RWPE2 (cell line): ENCODE measurements at regions not wholly inside any gene's neighbourhood (a gene's known extent, or its start where the extent isn't known, plus 50 kb on each side); places are given as distances from the start of the nearest gene placed in this dataset.

Experiments
- ATAC-seq: fragments of 200-7000 bp; cut with Tn5 transposase; 3 replicates; pipeline ENCODE4 v1.9.1; 2021; ENCODE audit warnings: low read depth
- DNase-seq: peaks from one replicate; pipeline ENCODE4 v3.0.0-alpha.2; 2020; ENCODE audit warnings: low spot score
- H3K27ac ChIP-seq: fragments of 450-650 bp; 2 replicates; pipeline ENCODE4 v1.5.1; 2017; ENCODE audit warnings: mild to moderate bottlenecking; ENCODE audit not compliant: poor library complexity, severe bottlenecking
- H3K27me3 ChIP-seq: fragments of 250-450 bp; sonication (Bioruptor Pico); 2 replicates; pipeline ENCODE4 v1.5.1; 2021; ENCODE audit warnings: mild to moderate bottlenecking, moderate library complexity; ENCODE audit not compliant: insufficient read depth, poor library complexity, severe bottlenecking
- H3K36me3 ChIP-seq: fragments of 250-450 bp; sonication (Bioruptor Pico); 2 replicates; pipeline ENCODE4 v1.5.1; 2020; ENCODE audit warnings: low read depth, mild to moderate bottlenecking, moderate library complexity
- H3K4me1 ChIP-seq: fragments of 250-450 bp; sonication (Bioruptor Pico); 2 replicates; pipeline ENCODE4 v1.5.1; 2021; ENCODE audit warnings: mild to moderate bottlenecking, moderate library complexity; ENCODE audit not compliant: insufficient read depth, poor library complexity, severe bottlenecking
- H3K4me3 ChIP-seq: fragments of 250-450 bp; sonication (Bioruptor Pico); 2 replicates; pipeline ENCODE4 v1.5.1; 2021; ENCODE audit warnings: mild to moderate bottlenecking, moderate library complexity; ENCODE audit not compliant: severe bottlenecking
- H3K9me3 ChIP-seq: fragments of 250-450 bp; sonication (Bioruptor Pico); 2 replicates; pipeline ENCODE4 v1.5.1; 2021; ENCODE audit warnings: mild to moderate bottlenecking, moderate library complexity; ENCODE audit not compliant: severe bottlenecking
- TF ChIP-seq, protein P1 (sequence below): fragments of 450-650 bp; IDR thresholded peaks from one replicate; pipeline ENCODE4 v1.5.1; 2017; ENCODE audit warnings: mild to moderate bottlenecking, moderate library complexity; ENCODE audit not compliant: poor library complexity, severe bottlenecking

DNA sequence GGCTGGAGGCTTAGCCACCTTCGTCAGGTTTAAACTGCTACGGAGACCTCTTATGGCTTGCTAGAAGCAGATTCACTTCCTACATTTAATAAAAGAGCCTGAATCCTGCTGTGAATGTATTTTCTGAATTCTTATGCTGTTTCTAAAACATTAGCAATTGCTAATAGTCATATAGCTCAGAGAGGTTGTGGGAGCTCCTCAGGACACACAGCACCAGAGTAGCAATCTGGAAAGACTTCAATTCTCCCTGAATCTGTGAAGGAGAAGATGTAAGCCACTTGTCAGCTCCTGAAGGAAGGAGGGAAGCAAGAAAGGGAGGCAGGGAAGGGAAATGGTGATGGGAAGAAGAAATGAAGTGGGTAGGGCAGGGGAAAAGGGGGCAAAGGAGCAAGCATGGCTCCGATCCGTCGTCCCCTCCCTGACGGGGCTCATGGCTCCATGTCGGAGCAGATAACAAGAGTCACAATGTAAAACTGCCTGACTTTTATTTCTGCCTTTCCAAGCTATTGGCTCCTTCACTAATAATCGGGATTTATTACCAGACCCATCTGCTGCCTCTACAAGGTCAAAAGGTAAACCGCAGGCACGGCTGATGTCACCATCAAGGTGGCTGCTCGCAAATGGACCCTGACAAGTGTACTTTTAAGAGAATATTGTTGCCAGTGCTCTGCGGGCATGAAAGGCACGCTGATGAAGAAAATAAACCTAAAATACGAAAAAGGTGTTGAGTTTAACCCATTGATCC is 656.0 kb upstream of the SALL3 start:
- no peaks in the 10 kb centered on the region for H3K9me3 ChIP-seq
- H3K36me3 ChIP-seq = no peaks in the 10 kb centered on the region
- H3K4me1 ChIP-seq = no peaks in the 10 kb centered on the region
- H3K27me3 ChIP-seq = no peaks in the 10 kb centered on the region
- no peak overlapping the region for H3K27ac ChIP-seq
- TF ChIP-seq, protein P1, sequence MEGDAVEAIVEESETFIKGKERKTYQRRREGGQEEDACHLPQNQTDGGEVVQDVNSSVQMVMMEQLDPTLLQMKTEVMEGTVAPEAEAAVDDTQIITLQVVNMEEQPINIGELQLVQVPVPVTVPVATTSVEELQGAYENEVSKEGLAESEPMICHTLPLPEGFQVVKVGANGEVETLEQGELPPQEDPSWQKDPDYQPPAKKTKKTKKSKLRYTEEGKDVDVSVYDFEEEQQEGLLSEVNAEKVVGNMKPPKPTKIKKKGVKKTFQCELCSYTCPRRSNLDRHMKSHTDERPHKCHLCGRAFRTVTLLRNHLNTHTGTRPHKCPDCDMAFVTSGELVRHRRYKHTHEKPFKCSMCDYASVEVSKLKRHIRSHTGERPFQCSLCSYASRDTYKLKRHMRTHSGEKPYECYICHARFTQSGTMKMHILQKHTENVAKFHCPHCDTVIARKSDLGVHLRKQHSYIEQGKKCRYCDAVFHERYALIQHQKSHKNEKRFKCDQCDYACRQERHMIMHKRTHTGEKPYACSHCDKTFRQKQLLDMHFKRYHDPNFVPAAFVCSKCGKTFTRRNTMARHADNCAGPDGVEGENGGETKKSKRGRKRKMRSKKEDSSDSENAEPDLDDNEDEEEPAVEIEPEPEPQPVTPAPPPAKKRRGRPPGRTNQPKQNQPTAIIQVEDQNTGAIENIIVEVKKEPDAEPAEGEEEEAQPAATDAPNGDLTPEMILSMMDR = no peak
- H3K4me3 ChIP-seq = no peak overlapping the region
- DNase-seq (no peak), ATAC-seq (no peak)

DNA sequence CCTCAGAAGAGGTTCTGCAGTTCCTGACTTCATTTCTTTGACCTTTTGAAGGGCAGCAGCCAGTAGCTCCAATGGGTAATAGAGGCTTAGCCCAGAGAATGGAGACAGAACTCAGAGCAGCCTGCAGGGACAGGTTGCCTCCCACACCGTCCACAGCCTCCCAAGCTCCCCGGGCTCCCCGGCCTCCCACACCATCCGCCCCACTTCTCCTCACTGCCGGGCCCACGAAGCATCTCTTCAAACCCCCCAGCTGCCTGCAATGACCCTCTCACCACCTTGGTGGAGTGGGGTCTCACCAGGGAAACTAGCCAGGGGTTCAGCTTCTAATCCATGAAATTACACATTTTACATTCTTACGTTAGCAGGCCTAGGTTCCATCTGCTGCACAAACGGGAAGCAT is 652.0 kb upstream of the SALL3 start:
- H3K4me1 ChIP-seq = no peaks in the 10 kb centered on the region
- H3K27ac ChIP-seq = no peak overlapping the region
- no peaks in the 10 kb centered on the region for H3K27me3 ChIP-seq
- DNase-seq = no peak
- H3K36me3 ChIP-seq = no peaks in the 10 kb centered on the region
- no peak overlapping the region for H3K4me3 ChIP-seq
- no peaks in the 10 kb centered on the region for H3K9me3 ChIP-seq
- ATAC-seq = no peak
- TF ChIP-seq, protein P1 = no peak

DNA sequence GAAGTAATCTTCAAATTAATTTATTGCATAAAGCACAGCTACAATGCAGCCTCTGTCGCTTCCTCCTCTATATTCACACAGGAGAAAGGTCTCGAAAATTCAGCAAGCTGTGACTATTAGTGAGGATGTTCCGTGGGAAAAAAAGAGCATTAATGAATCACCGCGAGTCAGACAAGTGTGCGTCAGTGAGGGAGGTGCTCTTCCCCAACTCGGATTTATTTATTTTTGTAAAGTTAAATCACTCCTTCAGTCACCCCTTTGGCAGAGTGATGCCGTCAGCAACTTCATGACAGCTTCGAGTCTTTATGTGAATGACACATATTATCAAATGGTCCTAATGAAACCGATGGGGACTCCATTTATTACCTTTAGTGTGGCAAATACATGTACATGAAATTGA is 648.9 kb upstream of the SALL3 start:
- Histone ChIP-seq H3K4me3 (no peak overlapping the region), H3K27me3 (no peaks in the 10 kb centered on the region), H3K27ac (no peak overlapping the region), H3K9me3 (no peaks in the 10 kb centered on the region), H3K4me1 (no peaks in the 10 kb centered on the region), H3K36me3 (no peaks in the 10 kb centered on the region)
- DNase-seq (no peak), ATAC-seq (no peak; the same call in 2 of the 3 replicates)
- TF ChIP-seq, protein P1 = no peak

DNA sequence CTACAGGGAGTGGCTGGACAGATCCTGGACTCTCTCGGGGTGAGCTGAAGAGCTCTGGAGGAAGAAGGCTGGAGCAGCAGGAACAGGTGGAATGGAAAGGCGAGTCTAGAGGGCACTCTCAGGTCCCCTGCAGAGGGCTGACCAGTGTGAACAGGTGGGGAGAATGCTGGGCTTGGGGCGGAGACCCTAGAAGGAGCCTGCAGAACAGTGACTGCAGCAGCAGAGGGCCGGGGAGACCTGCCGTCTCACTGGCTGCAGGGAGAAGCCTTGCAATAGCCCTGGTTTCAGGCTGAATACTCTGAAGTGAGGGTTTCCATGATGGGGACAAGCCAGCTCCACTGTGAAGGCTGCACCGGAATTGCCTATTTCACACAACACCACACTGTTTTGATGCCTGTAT is 626.7 kb upstream of the SALL3 start:
- Histone ChIP-seq H3K27me3 (no peaks in the 10 kb centered on the region), H3K36me3 (no peaks in the 10 kb centered on the region), H3K4me3 (no peak overlapping the region), H3K4me1 (no peaks in the 10 kb centered on the region), H3K9me3 (no peaks in the 10 kb centered on the region), H3K27ac (no peak overlapping the region)
- ATAC-seq (no peak; the same call in 2 of the 3 replicates), DNase-seq (no peak)
- TF ChIP-seq, protein P1 = no peak

DNA sequence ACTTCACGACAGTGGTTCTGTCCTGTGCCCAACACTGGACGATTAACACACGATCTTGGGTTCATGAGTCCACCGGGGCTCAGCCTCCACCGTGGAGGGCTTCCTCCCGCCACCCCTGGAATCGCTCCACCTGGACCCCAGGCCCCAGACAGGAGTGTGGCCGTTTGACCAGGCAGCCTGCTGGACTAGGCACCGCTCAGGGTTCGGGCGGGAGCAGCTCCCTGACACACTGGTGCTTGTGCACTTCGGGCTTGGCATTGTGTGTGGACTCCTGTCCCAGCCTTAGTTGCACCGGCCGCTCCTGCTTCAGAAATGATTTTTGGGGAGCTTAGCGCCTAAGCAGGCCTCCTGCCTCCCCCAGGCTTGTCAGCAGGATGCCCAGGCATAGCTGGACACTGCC is 617.4 kb upstream of the SALL3 start:
- no peaks in the 10 kb centered on the region for H3K9me3 ChIP-seq
- no peaks in the 10 kb centered on the region for H3K4me1 ChIP-seq
- no peaks in the 10 kb centered on the region for H3K27me3 ChIP-seq
- H3K27ac ChIP-seq = no peak overlapping the region
- no peak for ATAC-seq
- TF ChIP-seq, protein P1 = no peak
- no peak overlapping the region for H3K4me3 ChIP-seq
- no peak for DNase-seq
- H3K36me3 ChIP-seq = no peaks in the 10 kb centered on the region
